ENCODE measurements at regions not wholly inside any gene's neighbourhood (a gene's known extent, or its start where the extent isn't known, plus 50 kb on each side); places are given as distances from the start of the nearest gene placed in this dataset.
A peak's percentile ranks its signal among the peaks of the same experiment; 100 is the strongest.

- peak; percentile 14 to 33 for DNase-seq (ENCODE audit: low spot score in 2 of 2)
- H3K4me1 ChIP-seq: peaks cover 21% of the 10 kb centered on the region
- no peaks in the 10 kb centered on the region for H3K9me3 ChIP-seq
- no peak overlapping the region for H3K4me3 ChIP-seq
- no peaks in the 10 kb centered on the region for H3K36me3 ChIP-seq (replicated peaks)
- no peaks in the 10 kb centered on the region for H3K27me3 ChIP-seq (ENCODE audit: low read depth)
- in situ Hi-C loops (cut with MboI; ENCODE audit: low sequenced_read_pairs): no loop called here
Observed at GRCh38 chr12:87866578-87867292, 162.5 kb downstream of the C12orf50 start.

DNA sequence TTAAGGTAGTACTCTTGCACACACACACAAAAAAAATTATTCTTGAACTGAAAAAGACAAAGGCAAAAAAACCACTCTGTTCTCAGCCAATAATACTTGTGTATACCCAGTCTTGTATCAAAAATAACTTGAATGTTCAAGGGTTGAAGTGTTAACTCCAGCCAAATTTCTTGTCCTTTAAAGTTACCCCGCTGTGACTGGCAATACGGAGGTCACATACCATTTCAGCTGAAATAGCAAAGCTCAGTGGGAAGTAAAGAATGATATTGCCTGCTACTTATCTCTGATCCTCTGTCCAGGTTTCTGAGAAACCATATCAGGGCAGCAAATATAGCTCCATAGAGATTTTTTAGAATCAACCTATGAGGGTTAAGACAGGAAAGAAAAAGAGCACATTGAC, 167.4 kb downstream of the C12orf50 start:
- in situ Hi-C loops (cut with MboI; ENCODE audit: low sequenced_read_pairs): no loop called here
- Histone ChIP-seq H3K4me3 (no peak overlapping the region), H3K4me1 (no peaks in the 10 kb centered on the region), H3K9me3 (no peaks in the 10 kb centered on the region), H3K36me3 (replicated peaks) (no peaks in the 10 kb centered on the region), H3K27me3 (ENCODE audit: low read depth) (no peaks in the 10 kb centered on the region)
- DNase-seq (ENCODE audit: low spot score in 2 of 2): no peak

GRCh38 chr12:87853448-87854003, 175.7 kb downstream of the C12orf50 start:
- H3K4me3 ChIP-seq: no peak overlapping the region
- no peak for DNase-seq (ENCODE audit: low spot score in 2 of 2)
- no peaks in the 10 kb centered on the region for H3K27me3 ChIP-seq (ENCODE audit: low read depth)
- H3K9me3 ChIP-seq: no peaks in the 10 kb centered on the region
- no peaks in the 10 kb centered on the region for H3K4me1 ChIP-seq
- in situ Hi-C loops (cut with MboI; ENCODE audit: low sequenced_read_pairs): no loop called here
- no peaks in the 10 kb centered on the region for H3K36me3 ChIP-seq (replicated peaks)

DNA sequence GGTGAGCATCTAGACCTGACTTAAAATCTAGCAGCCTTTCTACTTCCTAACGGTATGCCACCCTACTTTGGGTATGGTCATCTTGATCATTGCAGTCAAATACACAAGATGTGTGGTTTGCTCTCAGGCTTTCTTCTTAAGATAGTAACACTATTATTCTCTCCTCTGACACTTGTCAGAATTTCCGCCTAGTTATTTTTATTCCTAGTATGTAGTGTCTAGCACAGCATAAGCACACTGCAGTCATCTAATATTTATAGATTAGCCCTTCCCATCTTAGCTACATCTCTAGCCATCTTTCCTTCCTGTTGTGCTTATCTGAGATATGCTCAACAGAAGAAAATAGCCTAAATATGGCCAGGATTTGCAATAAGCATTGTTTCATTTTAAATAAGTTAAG, 180.1 kb downstream of the C12orf50 start:
- in situ Hi-C loops (cut with MboI; ENCODE audit: low sequenced_read_pairs): no loop called here

DNA sequence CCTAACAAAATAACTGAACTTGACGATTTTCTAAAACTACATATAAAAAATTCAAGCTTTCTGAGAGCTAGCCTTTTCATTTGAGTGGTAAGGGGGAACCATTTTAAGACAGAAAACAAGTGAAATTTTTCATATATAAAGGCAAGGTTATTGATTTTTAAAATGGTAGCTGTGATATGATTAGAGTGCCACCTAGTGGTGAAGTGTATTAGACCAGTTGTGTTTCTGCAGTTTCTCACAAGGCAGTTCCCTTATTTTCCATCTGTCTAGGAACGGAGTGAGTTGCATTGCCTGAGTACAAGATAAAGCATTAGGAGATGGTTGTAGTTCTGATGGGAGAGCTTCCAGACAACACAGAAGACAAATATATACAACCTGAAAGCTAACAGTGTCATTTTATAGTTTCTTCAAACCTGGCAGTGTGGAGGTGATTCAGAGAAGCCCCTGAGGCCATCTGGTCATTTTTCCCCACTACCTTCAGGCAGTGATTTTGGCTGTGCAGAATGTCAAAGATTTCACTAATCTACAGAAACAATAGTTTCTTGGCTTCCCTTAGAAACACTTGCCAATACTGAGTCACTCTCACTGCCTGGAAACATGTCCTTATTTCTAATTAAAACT, 180.8 kb downstream of the C12orf50 start:
- Histone ChIP-seq H3K27me3 (ENCODE audit: low read depth) (no peaks in the 10 kb centered on the region), H3K36me3 (replicated peaks) (no peaks in the 10 kb centered on the region), H3K4me3 (no peak overlapping the region), H3K4me1 (peaks cover 8% of the 10 kb centered on the region), H3K9me3 (no peaks in the 10 kb centered on the region)
- peak; percentile 35 to 71 for DNase-seq (ENCODE audit: low spot score in 2 of 2)
- in situ Hi-C loops (cut with MboI; ENCODE audit: low sequenced_read_pairs): no loop called here

More for the DNA sequence above, 180.1 kb downstream of the C12orf50 start:
- Histone ChIP-seq H3K36me3 (replicated peaks) (no peaks in the 10 kb centered on the region), H3K4me3 (no peak overlapping the region), H3K4me1 (peaks cover 8% of the 10 kb centered on the region), H3K9me3 (no peaks in the 10 kb centered on the region), H3K27me3 (ENCODE audit: low read depth) (no peaks in the 10 kb centered on the region)
- DNase-seq (ENCODE audit: low spot score in 2 of 2): no peak

- Histone ChIP-seq H3K27me3 (ENCODE audit: low read depth) (no peaks in the 10 kb centered on the region), H3K36me3 (replicated peaks) (no peaks in the 10 kb centered on the region), H3K4me3 (no peak overlapping the region), H3K4me1 (peaks cover 8% of the 10 kb centered on the region), H3K9me3 (no peaks in the 10 kb centered on the region)
- in situ Hi-C loops (cut with MboI; ENCODE audit: low sequenced_read_pairs): no loop called here
- peak; percentile 43 to 57 for DNase-seq (ENCODE audit: low spot score in 2 of 2)
Observed at GRCh38 chr12:87847147-87847546, 182.1 kb downstream of the C12orf50 start.

DNA sequence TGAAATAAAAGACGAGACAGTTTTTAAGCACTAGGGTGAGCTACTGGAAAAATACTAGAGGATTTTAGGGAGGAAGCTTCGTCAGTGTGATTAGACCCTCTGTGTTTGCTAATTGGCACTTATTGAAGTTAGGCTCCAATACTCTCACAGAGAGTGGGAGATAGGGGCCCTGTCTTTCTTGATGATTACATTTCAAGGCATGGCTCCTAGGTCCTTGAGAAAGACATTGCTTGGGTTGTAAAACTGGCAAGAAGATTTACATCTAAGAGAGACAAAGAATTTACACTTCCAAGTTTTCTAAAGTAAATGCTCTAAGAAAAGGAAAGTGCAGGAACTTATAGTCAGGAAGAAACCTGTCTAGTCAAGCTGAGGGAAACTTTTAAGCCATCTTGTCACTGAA, 183.2 kb downstream of the C12orf50 start:
- Histone ChIP-seq H3K9me3 (no peaks in the 10 kb centered on the region), H3K36me3 (replicated peaks) (no peaks in the 10 kb centered on the region), H3K4me1 (peaks cover 8% of the 10 kb centered on the region), H3K4me3 (no peak overlapping the region), H3K27me3 (ENCODE audit: low read depth) (no peaks in the 10 kb centered on the region)
- no peak for DNase-seq (ENCODE audit: low spot score in 2 of 2)
- in situ Hi-C loops (cut with MboI; ENCODE audit: low sequenced_read_pairs): no loop called here

DNA sequence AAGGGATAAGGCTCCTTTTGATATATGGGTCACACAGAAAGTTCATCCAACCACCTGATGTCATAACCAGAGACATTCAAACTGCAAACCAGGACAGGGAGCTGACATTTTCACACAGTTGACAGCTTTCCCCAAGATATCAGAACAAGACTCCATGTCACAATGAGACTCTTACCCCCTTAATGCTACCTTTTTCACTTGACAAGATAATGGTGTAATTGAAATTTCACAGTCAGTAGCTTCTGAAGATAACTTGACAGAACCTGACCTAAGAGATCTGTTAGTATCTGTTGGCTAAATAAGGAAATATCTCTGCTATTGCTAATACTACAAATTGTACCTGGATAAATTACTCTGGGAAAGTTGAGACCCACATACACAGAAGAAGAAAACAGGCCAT, 187.3 kb downstream of the C12orf50 start:
- no peak for DNase-seq (ENCODE audit: low spot score in 2 of 2)
- H3K4me3 ChIP-seq: no peak overlapping the region
- H3K36me3 ChIP-seq (replicated peaks): no peaks in the 10 kb centered on the region
- H3K9me3 ChIP-seq: no peaks in the 10 kb centered on the region
- H3K4me1 ChIP-seq: no peaks in the 10 kb centered on the region
- no peaks in the 10 kb centered on the region for H3K27me3 ChIP-seq (ENCODE audit: low read depth)
- in situ Hi-C loops (cut with MboI; ENCODE audit: low sequenced_read_pairs): no loop called here

DNA sequence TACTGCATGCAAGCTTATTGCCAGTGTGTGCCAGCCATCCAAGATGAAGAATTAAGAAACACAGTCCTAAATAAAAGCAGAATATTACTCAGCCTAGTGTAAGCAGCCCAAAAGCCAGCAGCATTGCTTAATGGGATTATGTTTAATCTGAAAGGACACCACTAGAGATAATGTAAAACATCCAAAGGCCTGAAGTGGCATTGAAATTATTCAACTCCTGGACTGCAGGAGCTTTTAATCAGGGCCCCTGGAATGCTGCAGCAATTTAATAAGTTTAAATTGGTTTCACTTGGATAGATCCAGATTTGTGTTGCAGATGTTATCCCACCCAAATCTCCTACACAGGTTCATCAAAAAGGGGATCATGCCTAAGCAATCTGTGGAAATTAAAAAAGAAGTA, 193.0 kb downstream of the C12orf50 start:
- no peaks in the 10 kb centered on the region for H3K4me1 ChIP-seq
- in situ Hi-C loops (cut with MboI; ENCODE audit: low sequenced_read_pairs): no loop called here
- no peaks in the 10 kb centered on the region for H3K9me3 ChIP-seq
- no peaks in the 10 kb centered on the region for H3K36me3 ChIP-seq (replicated peaks)
- H3K4me3 ChIP-seq: no peak overlapping the region
- no peak for DNase-seq (ENCODE audit: low spot score in 2 of 2)
- H3K27me3 ChIP-seq (ENCODE audit: low read depth): no peaks in the 10 kb centered on the region

DNA sequence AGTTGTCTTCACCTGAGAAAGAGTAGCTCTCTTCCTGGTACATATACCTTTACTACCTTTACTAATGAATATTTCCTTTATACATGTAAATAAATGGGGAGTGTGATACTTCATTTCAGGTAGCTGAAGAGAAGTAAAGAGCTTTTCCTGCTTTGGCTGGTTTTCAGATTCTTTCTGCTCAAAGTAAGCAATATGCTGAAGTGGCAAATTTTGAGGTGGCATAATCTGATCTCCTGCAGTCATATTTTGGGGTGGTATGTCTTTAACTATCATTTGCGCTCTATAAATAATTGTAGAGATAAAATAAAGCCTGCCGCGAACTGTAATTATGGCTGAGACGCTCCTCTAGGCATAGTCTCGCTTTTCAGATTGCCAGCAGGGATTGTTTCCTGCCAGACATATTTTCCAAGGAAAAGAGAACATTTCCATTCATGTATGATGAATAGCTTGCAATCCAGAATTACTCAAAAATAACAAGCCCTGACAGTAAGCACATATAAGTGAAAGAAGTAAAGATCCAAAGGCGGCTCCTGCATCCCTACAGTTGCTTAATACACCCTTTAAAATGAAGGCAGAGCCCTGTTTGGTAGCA, 200.7 kb downstream of the C12orf50 start:
- Histone ChIP-seq H3K9me3 (no peaks in the 10 kb centered on the region), H3K4me1 (no peaks in the 10 kb centered on the region), H3K36me3 (replicated peaks) (no peaks in the 10 kb centered on the region), H3K27me3 (ENCODE audit: low read depth) (no peaks in the 10 kb centered on the region), H3K4me3 (no peak overlapping the region)
- DNase-seq (ENCODE audit: low spot score in 2 of 2): no peak
- in situ Hi-C loops (cut with MboI; ENCODE audit: low sequenced_read_pairs): no loop called here

DNA sequence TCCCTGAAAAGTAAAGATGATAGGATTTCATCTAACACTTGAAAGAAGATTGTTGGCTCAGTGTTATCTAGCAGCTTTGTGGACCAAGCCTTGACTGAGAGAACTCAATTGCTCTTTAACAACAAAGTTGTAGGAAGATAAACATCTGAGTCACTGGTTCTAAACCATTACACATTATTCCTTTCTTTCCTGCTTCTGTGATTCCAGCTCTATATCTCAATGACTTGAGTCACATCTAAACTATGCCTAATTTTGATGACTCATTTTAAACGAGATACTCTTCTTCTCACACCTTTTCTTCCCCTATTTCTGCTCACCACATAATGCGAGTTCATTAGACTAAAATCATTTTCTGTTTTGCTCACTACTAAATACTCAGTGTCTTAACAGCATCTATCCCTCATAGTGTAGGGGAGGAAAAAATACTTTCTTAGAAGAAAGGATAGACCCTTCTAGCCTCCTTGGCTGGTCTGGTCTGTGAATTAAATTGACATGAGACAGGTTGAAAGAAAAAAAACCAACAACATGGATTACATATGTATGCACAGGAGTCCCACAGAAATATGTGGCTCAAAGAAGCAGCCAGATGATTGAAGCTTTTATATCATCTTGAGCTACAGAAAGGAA, 201.4 kb downstream of the C12orf50 start:
- Histone ChIP-seq H3K4me3 (no peak overlapping the region), H3K9me3 (no peaks in the 10 kb centered on the region), H3K36me3 (replicated peaks) (no peaks in the 10 kb centered on the region), H3K27me3 (ENCODE audit: low read depth) (no peaks in the 10 kb centered on the region), H3K4me1 (no peaks in the 10 kb centered on the region)
- in situ Hi-C loops (cut with MboI; ENCODE audit: low sequenced_read_pairs): no loop called here
- no peak for DNase-seq (ENCODE audit: low spot score in 2 of 2)

- no peaks in the 10 kb centered on the region for H3K36me3 ChIP-seq (replicated peaks)
- H3K4me1 ChIP-seq: no peaks in the 10 kb centered on the region
- H3K27me3 ChIP-seq (ENCODE audit: low read depth): no peaks in the 10 kb centered on the region
- no peak for DNase-seq (ENCODE audit: low spot score in 2 of 2)
- in situ Hi-C loops (cut with MboI; ENCODE audit: low sequenced_read_pairs): no loop called here
- no peak overlapping the region for H3K4me3 ChIP-seq
- H3K9me3 ChIP-seq: no peaks in the 10 kb centered on the region
Observed at GRCh38 chr12:87822923-87823322, 206.3 kb downstream of the C12orf50 start.

DNA sequence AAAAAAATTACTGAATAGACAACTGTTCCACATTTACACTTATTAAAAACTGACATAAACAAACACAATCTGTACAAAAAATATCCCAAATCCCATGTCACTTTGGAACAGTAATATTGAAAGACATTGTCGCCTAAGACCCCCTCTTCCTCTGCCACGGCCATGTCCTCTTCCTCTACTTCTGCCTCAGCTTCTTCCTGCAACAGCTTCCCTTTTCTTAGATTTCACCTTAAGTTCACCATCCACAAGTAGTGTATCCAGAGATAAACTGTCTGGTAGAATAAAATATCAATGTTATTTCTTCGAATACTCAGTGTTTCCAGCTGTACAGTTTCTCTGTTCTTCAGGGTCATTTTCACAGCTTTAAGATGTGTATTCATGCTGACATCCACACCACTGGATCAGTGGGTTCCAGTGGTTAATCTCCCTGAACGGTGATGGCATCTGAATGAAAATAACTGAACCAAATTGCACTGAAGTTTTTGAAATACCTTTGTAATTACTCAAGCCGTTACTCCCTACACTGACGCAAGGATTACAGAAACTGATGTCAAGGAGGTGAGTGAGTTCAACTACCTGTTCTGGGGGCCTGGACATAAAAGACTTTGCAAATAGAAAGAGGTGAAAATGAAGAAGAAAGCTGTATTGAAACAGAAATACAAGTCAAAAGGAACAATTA, 208.5 kb downstream of the C12orf50 start:
- no peaks in the 10 kb centered on the region for H3K36me3 ChIP-seq (replicated peaks)
- H3K4me3 ChIP-seq: no peak overlapping the region
- H3K9me3 ChIP-seq: no peaks in the 10 kb centered on the region
- no peaks in the 10 kb centered on the region for H3K27me3 ChIP-seq (ENCODE audit: low read depth)
- no peak for DNase-seq (ENCODE audit: low spot score in 2 of 2)
- in situ Hi-C loops (cut with MboI; ENCODE audit: low sequenced_read_pairs): no loop called here
- H3K4me1 ChIP-seq: no peaks in the 10 kb centered on the region

Measured in HAP-1 (cell line).